Lung (tissue), 11 donors: ENCODE measurements at regions not wholly inside any gene's neighbourhood (a gene's known extent, or its start where the extent isn't known, plus 50 kb on each side); places are given as distances from the start of the nearest gene placed in this dataset.

Experiments
- ATAC-seq: fragments of 200-7000 bp; cut with Tn5 transposase; one replicate; pipeline ENCODE4 v1.9.1; 2020; ENCODE audit warnings: moderate number of reproducible peaks; ENCODE audit not compliant: insufficient read depth, low FRiP score
- DNase-seq, 3 donors: peaks; one replicate each; pipeline ENCODE4 v3.0.0-alpha.2; 2013 to 2017
- H3K27ac ChIP-seq, 2 donors: one replicate each; pipeline ENCODE4 v1.5.1; 2013; ENCODE audit warnings: mild to moderate bottlenecking in 2 of 2, moderate library complexity in 2 of 2, control low read depth in 1 of 2, inconsistent platforms in 1 of 2, low read depth in 1 of 2, low read length in 1 of 2
- H3K27me3 ChIP-seq, 3 donors: one replicate each; pipeline ENCODE4 v1.5.1; 2013; ENCODE audit warnings: low read length in 2 of 3; ENCODE audit not compliant: control insufficient read depth in 3 of 3, insufficient read depth in 3 of 3
- H3K36me3 ChIP-seq, 4 donors: one replicate each; pipeline ENCODE4 v1.5.1; 2013; ENCODE audit warnings: low read length in 4 of 4, mild to moderate bottlenecking in 1 of 4, moderate library complexity in 1 of 4; ENCODE audit not compliant: control insufficient read depth in 4 of 4, insufficient read depth in 4 of 4
- H3K4me1 ChIP-seq, 5 donors: one replicate each; pipeline ENCODE4 v1.5.1; 2013; ENCODE audit warnings: low read length in 5 of 5, mild to moderate bottlenecking in 2 of 5, moderate library complexity in 1 of 5; ENCODE audit not compliant: control insufficient read depth in 5 of 5, insufficient read depth in 5 of 5
- H3K4me3 ChIP-seq: one replicate; pipeline ENCODE4 v1.5.1; 2013; ENCODE audit warnings: mild to moderate bottlenecking, control low read depth, moderate library complexity
- H3K9ac ChIP-seq, 2 donors: one replicate each; pipeline ENCODE4 v1.5.1; 2013; ENCODE audit warnings: low read length in 2 of 2, control low read depth in 1 of 2; ENCODE audit not compliant: insufficient read depth in 1 of 2
- H3K9me3 ChIP-seq, 4 donors: one replicate each; pipeline ENCODE4 v1.5.1; 2013; ENCODE audit warnings: low read length in 3 of 4, mild to moderate bottlenecking in 1 of 4, moderate library complexity in 1 of 4; ENCODE audit not compliant: control insufficient read depth in 4 of 4, insufficient read depth in 3 of 4
- CTCF ChIP-seq: IDR thresholded peaks from 2 replicates; pipeline ENCODE4 v1.5.1; 2012; ENCODE audit warnings: mild to moderate bottlenecking; ENCODE audit errors: control extremely low read depth, extremely low read depth
- WGBS, 2 donors: extraction: QIAGEN DNeasy Blood & Tissue Kit; methylation state at CpG; one replicate each; pipeline ENCODE4 v1.1.7; 2013; 5-methylcytosine and 5-hydroxymethylcytosine counted together
- donor health status: control.
- donor health status: control.
- donor health status: Bipolar disorder and iron deficiency.
- donor health status: healthy.
- donor health status: DM: yes; HTN: yes; CAD: no.

- no peak for TF ChIP-seq CTCF
- Histone ChIP-seq H3K9ac (no peak overlapping the region), H3K27me3 (no peaks in the 10 kb centered on the region), H3K9me3 (no peaks in the 10 kb centered on the region), H3K27ac (no peak overlapping the region), H3K4me3 (no peak overlapping the region), H3K36me3 (no peaks in the 10 kb centered on the region), H3K4me1 (peaks cover 0 to 2% (median 0%) of the 10 kb centered on the region in 5 donors)
- WGBS, 2 donors = 67 to 96% methylated on average over 3 of the region's 3 CpGs
- no peak for DNase-seq
- no peak for ATAC-seq
Observed at GRCh38 chr11:122392508-122392907, 263.0 kb upstream of the UBASH3B start.

GRCh38 chr11:122391049-122391448, 264.5 kb upstream of the UBASH3B start:
- DNase-seq = no peak
- Histone ChIP-seq H3K9me3 (no peaks in the 10 kb centered on the region), H3K9ac (no peak overlapping the region), H3K4me1 (peaks cover 0 to 2% (median 0%) of the 10 kb centered on the region in 5 donors), H3K27ac (no peak overlapping the region), H3K27me3 (no peaks in the 10 kb centered on the region), H3K36me3 (no peaks in the 10 kb centered on the region), H3K4me3 (no peak overlapping the region)
- ATAC-seq = no peak
- TF ChIP-seq CTCF = no peak

GRCh38 chr11:122383186-122383585, 267.2 kb upstream of the BLID start:
- Histone ChIP-seq H3K9me3 (peaks cover 0 to 7% (median 0%) of the 10 kb centered on the region in 4 donors), H3K36me3 (no peaks in the 10 kb centered on the region), H3K4me3 (no peak overlapping the region), H3K27me3 (no peaks in the 10 kb centered on the region), H3K9ac (no peak overlapping the region), H3K4me1 (no peaks in the 10 kb centered on the region), H3K27ac (no peak overlapping the region)
- DNase-seq (no peak), ATAC-seq (no peak)
- WGBS, 2 donors = 89 to 97% methylated on average over 1 of the region's 1 CpG
- TF ChIP-seq CTCF = no peak

- H3K36me3 ChIP-seq = no peaks in the 10 kb centered on the region
- H3K9ac ChIP-seq = no peak overlapping the region
- no peak overlapping the region for H3K4me3 ChIP-seq
- peaks cover 0 to 2% (median 0%) of the 10 kb centered on the region in 4 donors for H3K9me3 ChIP-seq
- no peak for TF ChIP-seq CTCF
- no peak for ATAC-seq
- DNase-seq = no peak
- no peaks in the 10 kb centered on the region for H3K4me1 ChIP-seq
- H3K27ac ChIP-seq = no peak overlapping the region
- WGBS, 2 donors = 75 to 89% methylated on average over 4 of the region's 4 CpGs
- H3K27me3 ChIP-seq = no peaks in the 10 kb centered on the region
Observed at GRCh38 chr11:122375687-122376399, 259.8 kb upstream of the BLID start.
